GM12878 (cell line): ENCODE measurements at regions not wholly inside any gene's neighbourhood (a gene's known extent, or its start where the extent isn't known, plus 50 kb on each side); places are given as distances from the start of the nearest gene placed in this dataset.

Source experiments
- ATAC-seq: fragments of 200-7000 bp; cut with Tn5 transposase; 3 replicates; pipeline ENCODE4 v1.9.1; 2020; ENCODE audit warnings: mild to moderate bottlenecking, moderate library complexity
- BruUV-seq: library from RNA; stranded (reverse); fragments of 400-500 nt; replicated peaks from 2 replicates; lab custom pipeline; 2021; lab: Mats Ljungman, UMichigan
- CTCF ChIA-PET: fragments of 300-600 bp; sonication (Branson Sonifier 250); formaldehyde crosslinking; extraction: SDS; loops from one replicate; lab custom pipeline; 2021; ENCODE audit warnings: inconsistent platforms; lab: Yijun Ruan, JAX
- POLR2A ChIA-PET: fragments of 350-600 bp; formaldehyde crosslinking; extraction: SDS; loops from one replicate; lab custom pipeline; 2021; ENCODE audit warnings: inconsistent platforms; lab: Charles Lee
- RAD21 ChIA-PET: fragments of 300-600 bp; sonication (Branson Sonifier 250); formaldehyde crosslinking; loops from one replicate; lab custom pipeline; 2023; ENCODE audit warnings: antibody characterized with exemption; ENCODE audit not compliant: unreplicated experiment; lab: Charles Lee
- SMC1A ChIA-PET: fragments of 300-600 bp; sonication (Branson Sonifier 250); formaldehyde crosslinking; loops from one replicate; lab custom pipeline; 2023; ENCODE audit not compliant: unreplicated experiment, uncharacterized antibody; lab: Charles Lee
- DNase-seq: peaks from one replicate; pipeline ENCODE4 v3.0.0-alpha.2; 2011; ENCODE audit warnings: low read depth, low spot score
- FAIRE-seq: peaks from 3 replicates; lab custom pipeline; 2011; peaks lifted over from hg19 to GRCh38; lab: Jason Lieb, UNC
- H2AFZ ChIP-seq: 2 replicates; pipeline ENCODE4 v1.6.0; 2011; ENCODE audit warnings: low read depth, low read length, control low read depth; ENCODE audit not compliant: control insufficient read depth
- H3K27ac ChIP-seq: 2 replicates; pipeline ENCODE4 v1.5.1; 2011; ENCODE audit warnings: control low read depth; ENCODE audit not compliant: control insufficient read depth, insufficient read depth
- H3K27me3 ChIP-seq, 2 experiments: replicated peaks in 1 of 2; 2 replicates each; pipeline versions ENCODE4 v1.6.0 to v1.6.1; 2011; ENCODE audit warnings: low read length in 1 of 2; ENCODE audit not compliant: control insufficient read depth in 2 of 2, insufficient read depth in 2 of 2
- H3K36me3 ChIP-seq, 2 experiments: 2 replicates each; pipeline ENCODE4 v1.5.1; 2011; ENCODE audit warnings: low read length in 1 of 2; ENCODE audit not compliant: control insufficient read depth in 2 of 2, insufficient read depth in 2 of 2
- H3K4me1 ChIP-seq: 2 replicates; pipeline ENCODE4 v1.6.1; 2011; ENCODE audit warnings: mild to moderate bottlenecking, low read length, moderate library complexity, mixed read lengths; ENCODE audit not compliant: control insufficient read depth, insufficient read depth
- H3K4me2 ChIP-seq: 2 replicates; pipeline ENCODE4 v1.6.0; 2011; ENCODE audit warnings: control low read depth; ENCODE audit not compliant: control insufficient read depth, insufficient read depth
- H3K4me3 ChIP-seq: fragments of 200-600 bp; sonication (generic); 2 replicates; pipeline ENCODE4 v1.5.1; 2016
- H3K79me2 ChIP-seq: 2 replicates; pipeline ENCODE4 v1.6.0; 2011; ENCODE audit warnings: low read length; ENCODE audit not compliant: control insufficient read depth, insufficient read depth
- H3K9ac ChIP-seq: 2 replicates; pipeline ENCODE4 v1.8.0; 2011; ENCODE audit warnings: low read length, control low read depth, mixed read lengths; ENCODE audit not compliant: control insufficient read depth, insufficient read depth
- H3K9me3 ChIP-seq: replicated peaks from 3 replicates; pipeline ENCODE4 v1.5.1; 2011; ENCODE audit warnings: mild to moderate bottlenecking, low read length; ENCODE audit not compliant: control insufficient read depth, insufficient read depth
- H4K20me1 ChIP-seq: 2 replicates; pipeline ENCODE4 v1.6.0; 2011; ENCODE audit not compliant: control insufficient read depth, insufficient read depth
- HDAC2 ChIP-seq: fragments of 200-600 bp; sonication (generic); IDR thresholded peaks from 2 replicates; pipeline ENCODE4 v1.6.1; 2017
- SRF ChIP-seq, 2 experiments: IDR thresholded peaks; 2 replicates each; pipeline ENCODE4 v1.6.1; 2011; ENCODE audit warnings: low read depth in 2 of 2, low read length in 2 of 2, mild to moderate bottlenecking in 1 of 2, moderate library complexity in 1 of 2
- WRNIP1 ChIP-seq: IDR thresholded peaks from 2 replicates; pipeline ENCODE4 v1.6.1; 2011; ENCODE audit warnings: low read depth, low read length, improper control_type of control experiment, borderline replicate concordance
- ZNF217 ChIP-seq: fragments of 450-650 bp; IDR thresholded peaks from 2 replicates; pipeline ENCODE4 v1.6.1; 2017; ENCODE audit warnings: antibody characterized with exemption, mild to moderate bottlenecking
- ZNF622 ChIP-seq: fragments of 450-650 bp; IDR thresholded peaks from 2 replicates; pipeline ENCODE4 v1.6.1; 2017; ENCODE audit warnings: mild to moderate bottlenecking, inconsistent platforms
- WGBS: methylation state at CpG from one replicate; pipeline ENCODE4 v1.1.6; 2016; ENCODE audit warnings: low lambda C conversion rate; ENCODE audit not compliant: insufficient replicate concordance, insufficient coverage; ENCODE audit errors: missing lambda C conversion rate; 5-methylcytosine and 5-hydroxymethylcytosine counted together
- in situ Hi-C: fragments of 300-500 bp; cut with MboI; formaldehyde crosslinking; loops from 9 replicates; pipeline ENCODE4 v1.14.3; 2018; ENCODE audit warnings: mixed read lengths
- intact Hi-C: fragments of 100-400 bp; cut with micrococcal nuclease; formaldehyde crosslinking; loops from one replicate; pipeline ENCODE4 v1.14.2; 2022; ENCODE audit not compliant: unreplicated experiment
- TF ChIP-seq, protein P1 (sequence below), 3 experiments: IDR thresholded peaks in 2 of 3; conservative IDR thresholded peaks in 1 of 3; 2 replicates each; pipeline ENCODE4 v1.5.1; 2011; ENCODE audit warnings: low read depth in 3 of 3, low read length in 3 of 3, mild to moderate bottlenecking in 3 of 3, control low read depth in 2 of 3, moderate library complexity in 2 of 3, inconsistent platforms in 1 of 3, mixed read lengths in 1 of 3; ENCODE audit not compliant: control insufficient read depth in 2 of 3, insufficient read depth in 1 of 3; ENCODE audit errors: extremely low read depth in 1 of 3
- TF ChIP-seq, protein P2 (sequence below): fragments of 450-650 bp; IDR thresholded peaks from 2 replicates; pipeline ENCODE4 v1.6.1; 2017; ENCODE audit warnings: mild to moderate bottlenecking

GRCh38 chr13:109999659-110000533, 213.5 kb upstream of the IRS2 start:
- no peak for FAIRE-seq
- Histone ChIP-seq H3K79me2 (no peaks in the 10 kb centered on the region), H3K4me3 (no peak overlapping the region), H3K9me3 (no peaks in the 10 kb centered on the region), H3K4me2 (no peak overlapping the region), H3K36me3 (no peaks in the 10 kb centered on the region), H3K27ac (no peak overlapping the region), H3K9ac (no peak overlapping the region), H3K4me1 (no peaks in the 10 kb centered on the region), H2AFZ (no peak overlapping the region), H4K20me1 (no peaks in the 10 kb centered on the region), H3K27me3 (no peaks in the 10 kb centered on the region)
- SMC1A ChIA-PET: interaction anchor here (0.5 to 1.4 kb wide), 2 partner anchors 10 to 15 kb away, joined by 3 read pairs; no protein-coding TSS in a partner anchor
- TF ChIP-seq WRNIP1: no peak
- TF ChIP-seq ZNF217: no peak
- POLR2A ChIA-PET: interaction anchor here (1.1 kb wide), 1 partner anchor 13 kb away, joined by 5 read pairs; no protein-coding TSS in a partner anchor
- ATAC-seq: no peak
- CTCF ChIA-PET: no interaction called here
- no peak for DNase-seq
- intact Hi-C loops (no loop called here), in situ Hi-C loops (no loop called here)
- RAD21 ChIA-PET: interaction anchor here (0.9 kb wide), 1 partner anchor 24 kb away, joined by 3 read pairs; no protein-coding TSS in a partner anchor
- no TSS peak for BruUV-seq
- WGBS: 33% methylated on average over 21 of the region's 21 CpGs

GRCh38 chr13:109998684-109999533, 212.5 kb upstream of the IRS2 start:
- no peaks in the 10 kb centered on the region for H3K9me3 ChIP-seq
- no peaks in the 10 kb centered on the region for H4K20me1 ChIP-seq
- no peak overlapping the region for H3K4me2 ChIP-seq
- no TSS peak for BruUV-seq
- H3K36me3 ChIP-seq: no peaks in the 10 kb centered on the region
- 11% methylated on average over 5 of the region's 5 CpGs for WGBS
- POLR2A ChIA-PET: interaction anchor here (1.1 kb wide), 1 partner anchor 14 kb away, joined by 5 read pairs; no protein-coding TSS in a partner anchor
- intact Hi-C loops: no loop called here
- TF ChIP-seq ZNF622: no peak
- no peak for TF ChIP-seq SRF (IDR thresholded peaks at IDR 0.05; ENCODE audit: low read depth in 2 of 2, low read length in 2 of 2)
- TF ChIP-seq, protein P1, sequence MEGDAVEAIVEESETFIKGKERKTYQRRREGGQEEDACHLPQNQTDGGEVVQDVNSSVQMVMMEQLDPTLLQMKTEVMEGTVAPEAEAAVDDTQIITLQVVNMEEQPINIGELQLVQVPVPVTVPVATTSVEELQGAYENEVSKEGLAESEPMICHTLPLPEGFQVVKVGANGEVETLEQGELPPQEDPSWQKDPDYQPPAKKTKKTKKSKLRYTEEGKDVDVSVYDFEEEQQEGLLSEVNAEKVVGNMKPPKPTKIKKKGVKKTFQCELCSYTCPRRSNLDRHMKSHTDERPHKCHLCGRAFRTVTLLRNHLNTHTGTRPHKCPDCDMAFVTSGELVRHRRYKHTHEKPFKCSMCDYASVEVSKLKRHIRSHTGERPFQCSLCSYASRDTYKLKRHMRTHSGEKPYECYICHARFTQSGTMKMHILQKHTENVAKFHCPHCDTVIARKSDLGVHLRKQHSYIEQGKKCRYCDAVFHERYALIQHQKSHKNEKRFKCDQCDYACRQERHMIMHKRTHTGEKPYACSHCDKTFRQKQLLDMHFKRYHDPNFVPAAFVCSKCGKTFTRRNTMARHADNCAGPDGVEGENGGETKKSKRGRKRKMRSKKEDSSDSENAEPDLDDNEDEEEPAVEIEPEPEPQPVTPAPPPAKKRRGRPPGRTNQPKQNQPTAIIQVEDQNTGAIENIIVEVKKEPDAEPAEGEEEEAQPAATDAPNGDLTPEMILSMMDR (IDR thresholded peaks at IDR 0.05 in 2 of 3, conservative IDR thresholded peaks at IDR 0.05 in 1 of 3; ENCODE audit: control insufficient read depth in 2 of 3, extremely low read depth in 1 of 3, insufficient read depth in 1 of 3, low read depth in 3 of 3, low read length in 3 of 3): no peak
- no peak for TF ChIP-seq HDAC2
- TF ChIP-seq, protein P2, sequence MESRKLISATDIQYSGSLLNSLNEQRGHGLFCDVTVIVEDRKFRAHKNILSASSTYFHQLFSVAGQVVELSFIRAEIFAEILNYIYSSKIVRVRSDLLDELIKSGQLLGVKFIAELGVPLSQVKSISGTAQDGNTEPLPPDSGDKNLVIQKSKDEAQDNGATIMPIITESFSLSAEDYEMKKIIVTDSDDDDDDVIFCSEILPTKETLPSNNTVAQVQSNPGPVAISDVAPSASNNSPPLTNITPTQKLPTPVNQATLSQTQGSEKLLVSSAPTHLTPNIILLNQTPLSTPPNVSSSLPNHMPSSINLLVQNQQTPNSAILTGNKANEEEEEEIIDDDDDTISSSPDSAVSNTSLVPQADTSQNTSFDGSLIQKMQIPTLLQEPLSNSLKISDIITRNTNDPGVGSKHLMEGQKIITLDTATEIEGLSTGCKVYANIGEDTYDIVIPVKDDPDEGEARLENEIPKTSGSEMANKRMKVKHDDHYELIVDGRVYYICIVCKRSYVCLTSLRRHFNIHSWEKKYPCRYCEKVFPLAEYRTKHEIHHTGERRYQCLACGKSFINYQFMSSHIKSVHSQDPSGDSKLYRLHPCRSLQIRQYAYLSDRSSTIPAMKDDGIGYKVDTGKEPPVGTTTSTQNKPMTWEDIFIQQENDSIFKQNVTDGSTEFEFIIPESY: no peak
- TF ChIP-seq, all 136 proteins: peak for 0
- DNase-seq (no peak), FAIRE-seq (no peak), ATAC-seq (no peak)
- Histone ChIP-seq H3K27me3 (no peaks in the 10 kb centered on the region), H2AFZ (no peak overlapping the region), H3K79me2 (no peaks in the 10 kb centered on the region), H3K27ac (no peak overlapping the region), H3K4me1 (no peaks in the 10 kb centered on the region), H3K4me3 (no peak overlapping the region), H3K9ac (no peak overlapping the region)
- ChIA-PET SMC1A (interaction anchor here (1.4 kb wide), 1 partner anchor 11 kb away, joined by 3 read pairs; no protein-coding TSS in a partner anchor), RAD21 (interaction anchor here (0.6 kb wide), 1 partner anchor 1438 kb away, joined by 3 read pairs; no protein-coding TSS in a partner anchor), CTCF (no interaction called here)
- in situ Hi-C loops: no loop called here
